Activated naive CD8-positive, alpha-beta T cell treated with anti-CD3 and anti-CD28 coated beads, Interleukin-2, amount 10 ng/mL, durations not matched to agents 7 days and 5 days (primary cell): ENCODE measurements at regions not wholly inside any gene's neighbourhood (a gene's known extent, or its start where the extent isn't known, plus 50 kb on each side); places are given as distances from the start of the nearest gene placed in this dataset.

ENCODE experiments used
- ATAC-seq: fragments of 150-1000 bp; cut with Tn5 transposase; one replicate; pipeline ENCODE4 v1.10.0; 2021; ENCODE audit warnings: low read depth, moderate library complexity
- POLR2A ChIA-PET: fragments of 350-600 bp; sonication (Branson Sonifier 250); formaldehyde crosslinking; loops from one replicate; lab custom pipeline; 2021; ENCODE audit warnings: antibody characterized with exemption; lab: Charles Lee
- DNase-seq: peaks from one replicate; pipeline ENCODE4 v3.0.0; 2021
- H3K27ac Mint-ChIP-seq: one replicate; pipeline ENCODE4 v1.8.0; 2022; ENCODE audit warnings: mild to moderate bottlenecking, mixed read lengths
- H3K27me3 Mint-ChIP-seq: one replicate; pipeline ENCODE4 v1.8.0; 2022; ENCODE audit warnings: mild to moderate bottlenecking, moderate library complexity, mixed read lengths
- H3K36me3 Mint-ChIP-seq: one replicate; pipeline ENCODE4 v1.8.0; 2021; ENCODE audit warnings: mild to moderate bottlenecking, mixed read lengths
- H3K4me1 Mint-ChIP-seq: one replicate; pipeline ENCODE4 v1.8.0; 2021; ENCODE audit warnings: mixed read lengths
- H3K4me3 Mint-ChIP-seq: one replicate; pipeline ENCODE4 v1.8.0; 2022; ENCODE audit warnings: mild to moderate bottlenecking, moderate library complexity, mixed read lengths
- H3K9me3 Mint-ChIP-seq: one replicate; pipeline ENCODE4 v1.8.0; 2021; ENCODE audit warnings: mixed read lengths

DNA sequence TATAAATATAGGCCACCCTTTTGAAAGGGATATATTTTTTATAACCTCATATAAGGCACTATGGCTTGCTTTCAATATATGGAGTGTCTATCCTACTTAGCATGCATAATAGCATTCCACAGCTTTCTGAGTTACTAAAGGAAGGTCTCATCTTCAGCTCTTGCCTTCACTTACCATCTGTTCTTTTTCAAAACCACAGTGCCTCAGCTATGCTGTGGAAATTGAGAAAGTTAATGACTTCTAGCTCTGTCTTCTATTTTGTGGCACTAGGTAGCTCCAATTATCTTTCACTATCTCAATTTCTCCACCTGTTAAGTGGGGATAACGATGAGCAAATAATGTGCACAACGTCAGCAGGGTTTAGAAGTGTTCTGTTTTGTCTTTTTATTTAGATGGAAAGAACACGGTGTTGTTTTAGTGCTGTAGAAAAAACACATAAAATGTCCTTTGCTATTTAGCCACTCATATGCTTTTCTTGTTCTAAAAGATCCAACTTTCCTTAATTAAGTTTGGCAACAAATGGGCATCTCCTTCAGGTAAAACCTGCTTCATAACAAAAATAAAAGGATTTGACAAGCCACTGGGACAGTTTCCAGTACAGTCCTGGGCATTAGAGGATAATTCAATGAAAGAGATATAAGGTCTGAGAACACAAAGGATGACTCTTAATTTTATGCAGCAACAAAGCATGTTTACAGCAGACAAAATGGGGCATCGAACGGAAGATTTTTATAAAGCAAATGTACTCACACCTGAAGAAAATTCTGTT is 462.0 kb upstream of the SYT1 start:
- no peaks in the 10 kb centered on the region for H3K4me1 Mint-ChIP-seq
- H3K27ac Mint-ChIP-seq, result no peak overlapping the region
- no peak for ATAC-seq
- POLR2A ChIA-PET, result no interaction called here
- no peak overlapping the region for H3K4me3 Mint-ChIP-seq
- DNase-seq, result no peak
- no peaks in the 10 kb centered on the region for H3K36me3 Mint-ChIP-seq
- H3K9me3 Mint-ChIP-seq, result no peaks in the 10 kb centered on the region
- no peaks in the 10 kb centered on the region for H3K27me3 Mint-ChIP-seq

DNA sequence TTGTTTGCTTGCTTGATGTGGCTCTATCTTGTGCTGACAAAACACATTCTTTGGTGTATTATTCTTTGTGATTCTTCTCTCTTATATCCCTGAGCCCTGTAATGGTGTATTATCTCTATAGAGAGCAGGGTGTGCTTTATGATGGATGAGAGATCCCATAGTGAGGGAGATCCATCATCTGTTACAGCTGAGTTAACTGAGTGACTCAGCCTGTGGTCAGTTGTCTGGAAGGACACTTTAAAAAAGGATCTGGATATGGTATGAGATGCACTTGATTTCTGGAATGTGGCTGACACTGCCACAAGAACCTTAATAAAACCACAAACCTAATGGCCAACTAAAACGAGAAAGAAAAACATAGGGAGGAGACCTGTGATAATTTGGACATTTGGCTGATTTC is 461.4 kb upstream of the SYT1 start:
- Mint-ChIP-seq H3K27me3 (no peaks in the 10 kb centered on the region), H3K36me3 (no peaks in the 10 kb centered on the region), H3K4me1 (no peaks in the 10 kb centered on the region), H3K4me3 (no peak overlapping the region), H3K9me3 (no peaks in the 10 kb centered on the region), H3K27ac (no peak overlapping the region)
- ATAC-seq, result no peak
- POLR2A ChIA-PET, result no interaction called here
- no peak for DNase-seq

DNA sequence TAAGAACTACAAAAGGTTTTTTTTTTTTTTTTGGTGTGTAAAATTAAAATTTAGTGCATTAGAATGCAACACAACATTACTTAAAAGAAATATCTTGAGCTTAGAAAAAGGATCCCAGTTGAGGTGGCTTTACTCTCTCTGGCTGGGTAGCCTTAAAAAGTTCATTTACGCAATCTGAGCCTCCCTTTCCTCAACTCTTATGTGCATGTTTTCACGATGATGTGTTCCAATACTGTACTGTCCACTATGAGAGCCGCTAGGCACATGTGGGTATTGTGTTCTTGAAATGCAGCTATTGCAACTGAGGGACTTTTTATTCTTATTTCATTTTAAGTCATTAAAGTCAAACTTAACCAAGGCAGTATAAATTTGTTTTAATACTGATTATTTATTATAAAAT is 460.9 kb upstream of the SYT1 start:
- H3K9me3 Mint-ChIP-seq, result no peaks in the 10 kb centered on the region
- no peaks in the 10 kb centered on the region for H3K36me3 Mint-ChIP-seq
- no peak overlapping the region for H3K4me3 Mint-ChIP-seq
- no peak for DNase-seq
- H3K4me1 Mint-ChIP-seq, result no peaks in the 10 kb centered on the region
- no peak overlapping the region for H3K27ac Mint-ChIP-seq
- H3K27me3 Mint-ChIP-seq, result no peaks in the 10 kb centered on the region
- no peak for ATAC-seq
- POLR2A ChIA-PET, result no interaction called here

DNA sequence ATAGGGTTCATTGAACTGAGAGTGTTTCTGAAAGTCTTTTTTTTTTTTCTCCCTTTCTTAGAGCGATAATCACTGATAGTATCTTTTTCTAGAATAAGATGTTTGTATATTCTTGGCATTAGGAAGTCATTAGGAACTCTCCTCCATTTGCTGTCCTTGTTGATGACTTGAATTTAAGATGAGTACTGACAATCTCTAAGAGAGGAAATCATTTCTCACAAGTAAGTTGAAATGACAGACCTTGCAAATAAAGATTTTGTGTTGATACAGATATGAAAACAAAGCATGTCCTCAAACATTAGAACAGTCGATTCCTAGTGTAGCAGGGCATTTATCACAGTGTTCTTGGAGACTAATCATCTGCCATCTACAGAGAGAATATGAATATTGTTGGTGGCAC is 458.4 kb upstream of the SYT1 start:
- H3K27ac Mint-ChIP-seq, result no peak overlapping the region
- H3K9me3 Mint-ChIP-seq, result no peaks in the 10 kb centered on the region
- no peaks in the 10 kb centered on the region for H3K27me3 Mint-ChIP-seq
- no peaks in the 10 kb centered on the region for H3K4me1 Mint-ChIP-seq
- no peak for ATAC-seq
- H3K4me3 Mint-ChIP-seq, result no peak overlapping the region
- no peak for DNase-seq
- POLR2A ChIA-PET, result no interaction called here
- H3K36me3 Mint-ChIP-seq, result no peaks in the 10 kb centered on the region

DNA sequence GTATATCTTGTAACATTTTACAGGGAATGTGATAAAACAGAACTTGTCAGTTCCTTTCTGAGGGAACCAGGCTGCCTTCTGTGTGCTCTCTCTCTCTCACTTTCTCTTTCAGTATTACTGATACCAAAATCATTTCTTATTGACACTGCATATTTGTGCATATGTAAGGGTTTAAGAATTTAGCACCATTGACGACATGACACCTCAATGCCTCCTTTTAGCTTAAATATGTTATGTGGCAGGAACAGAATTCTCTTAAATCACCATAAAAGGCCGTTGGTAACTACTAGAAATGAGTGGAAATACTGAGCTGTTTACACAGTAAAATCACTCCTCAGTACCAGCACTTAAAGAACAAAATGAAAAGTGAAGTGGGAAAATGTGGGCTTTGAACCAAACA is 457.7 kb upstream of the SYT1 start:
- POLR2A ChIA-PET, result no interaction called here
- Mint-ChIP-seq H3K9me3 (no peaks in the 10 kb centered on the region), H3K4me3 (no peak overlapping the region), H3K36me3 (no peaks in the 10 kb centered on the region), H3K27me3 (no peaks in the 10 kb centered on the region), H3K27ac (no peak overlapping the region), H3K4me1 (no peaks in the 10 kb centered on the region)
- DNase-seq, result no peak
- ATAC-seq, result no peak

DNA sequence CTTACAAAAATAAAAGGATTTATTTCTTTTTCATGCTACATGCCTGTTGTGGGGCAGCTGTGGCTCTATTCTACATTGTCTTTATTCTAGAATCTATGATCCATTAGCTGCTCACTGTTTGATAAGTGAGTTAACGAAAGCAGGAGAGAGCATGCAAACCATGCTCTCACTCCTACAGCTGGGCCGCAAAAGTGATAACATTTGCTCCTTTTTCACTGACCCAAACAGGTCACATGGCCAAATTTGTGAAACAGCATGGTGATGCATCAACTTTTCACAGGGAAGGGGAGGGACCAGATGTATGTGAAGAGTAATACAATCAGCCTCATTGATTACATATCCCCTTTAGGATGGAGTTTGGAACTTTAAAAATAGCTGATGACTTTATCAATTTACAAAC is 456.9 kb upstream of the SYT1 start:
- Mint-ChIP-seq H3K4me3 (no peak overlapping the region), H3K36me3 (no peaks in the 10 kb centered on the region), H3K27me3 (no peaks in the 10 kb centered on the region), H3K9me3 (no peaks in the 10 kb centered on the region), H3K27ac (no peak overlapping the region), H3K4me1 (no peaks in the 10 kb centered on the region)
- no peak for ATAC-seq
- no peak for DNase-seq
- POLR2A ChIA-PET, result no interaction called here

DNA sequence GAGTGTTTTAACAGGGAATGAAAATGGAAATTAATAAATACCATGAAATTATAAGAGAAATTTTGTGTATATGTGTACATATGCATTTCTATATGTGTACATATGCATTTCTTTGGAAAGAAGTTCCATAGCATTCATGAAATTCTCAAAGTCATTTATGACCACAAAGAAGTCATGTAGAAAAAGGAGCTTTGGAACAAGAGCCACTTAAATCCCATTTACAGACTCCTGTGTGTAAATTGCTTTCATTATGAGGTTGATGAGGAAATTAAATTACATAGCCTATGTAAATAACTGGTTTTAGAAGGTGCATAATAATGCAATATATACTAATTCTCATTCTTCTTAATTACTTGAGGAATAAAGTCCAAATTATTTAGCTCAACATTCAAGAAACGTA is 450.5 kb upstream of the SYT1 start:
- POLR2A ChIA-PET, result no interaction called here

DNA sequence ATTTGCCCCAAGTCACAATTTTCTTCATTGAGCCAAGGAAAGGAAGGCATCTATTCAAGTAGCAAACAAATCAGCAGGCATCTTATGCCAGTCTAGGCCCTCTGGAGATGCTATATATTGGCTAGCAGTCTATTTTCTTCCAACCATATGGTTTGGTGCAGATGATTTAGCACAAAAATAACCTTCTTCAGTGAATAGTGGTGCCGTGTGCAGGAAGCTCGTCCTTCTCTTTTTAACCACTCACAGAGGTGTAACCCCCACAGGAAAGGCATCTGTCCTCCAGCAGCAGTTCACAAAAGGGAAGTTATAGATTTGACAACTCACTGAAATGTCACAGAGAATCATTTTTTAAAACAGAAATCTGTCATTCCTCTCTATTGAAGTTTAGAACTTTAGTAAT is 445.7 kb upstream of the SYT1 start:
- Mint-ChIP-seq H3K9me3 (no peaks in the 10 kb centered on the region), H3K27ac (no peak overlapping the region), H3K36me3 (no peaks in the 10 kb centered on the region), H3K4me1 (no peaks in the 10 kb centered on the region), H3K4me3 (no peak overlapping the region), H3K27me3 (no peaks in the 10 kb centered on the region)
- POLR2A ChIA-PET, result no interaction called here
- DNase-seq (no peak), ATAC-seq (no peak)

More for the DNA sequence above, 450.5 kb upstream of the SYT1 start:
- H3K9me3 Mint-ChIP-seq, result no peaks in the 10 kb centered on the region
- H3K4me1 Mint-ChIP-seq, result no peaks in the 10 kb centered on the region
- DNase-seq (no peak), ATAC-seq (no peak)
- no peaks in the 10 kb centered on the region for H3K27me3 Mint-ChIP-seq
- H3K4me3 Mint-ChIP-seq, result no peak overlapping the region
- no peaks in the 10 kb centered on the region for H3K36me3 Mint-ChIP-seq
- no peak overlapping the region for H3K27ac Mint-ChIP-seq

DNA sequence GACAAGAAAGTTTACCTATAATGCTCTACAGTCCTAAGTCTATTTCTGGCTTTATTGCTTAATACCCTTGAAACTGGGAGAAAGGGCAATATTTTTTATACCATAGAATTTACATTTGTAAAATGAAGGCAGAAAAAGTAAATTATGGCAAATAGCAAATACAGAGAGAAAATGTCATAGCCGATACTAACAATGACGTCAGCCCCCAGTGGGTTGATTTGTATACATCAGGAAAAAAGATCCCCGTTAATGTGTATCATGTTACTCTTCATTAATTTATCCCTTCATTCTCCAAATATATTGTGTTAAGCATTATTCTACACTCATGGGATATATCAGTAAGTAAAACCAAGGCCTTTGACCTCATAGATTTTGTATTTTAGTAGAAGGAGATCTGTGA is 445.1 kb upstream of the SYT1 start:
- POLR2A ChIA-PET, result no interaction called here
- Mint-ChIP-seq H3K4me1 (no peaks in the 10 kb centered on the region), H3K36me3 (no peaks in the 10 kb centered on the region), H3K9me3 (no peaks in the 10 kb centered on the region), H3K27ac (no peak overlapping the region), H3K4me3 (no peak overlapping the region), H3K27me3 (no peaks in the 10 kb centered on the region)
- no peak for DNase-seq
- ATAC-seq, result no peak

DNA sequence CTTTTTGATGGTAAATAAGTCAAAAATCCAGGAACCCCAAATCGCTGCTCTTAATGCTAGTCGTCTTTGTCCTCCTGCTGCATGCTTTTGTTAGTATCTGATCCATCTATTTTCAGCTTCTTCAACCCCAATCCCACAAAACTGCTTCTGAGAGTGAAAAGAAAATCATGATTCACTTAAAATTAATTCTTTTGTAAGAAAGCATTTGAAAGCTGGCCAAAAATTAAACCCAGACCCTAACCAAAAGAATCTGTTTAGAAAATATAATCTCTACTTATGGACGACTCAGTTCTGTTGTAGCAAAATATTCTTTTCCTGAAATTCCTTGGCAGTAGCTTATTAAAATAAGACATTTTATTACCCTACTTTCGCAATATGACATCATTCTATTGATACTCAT is 443.6 kb upstream of the SYT1 start:
- no peaks in the 10 kb centered on the region for H3K36me3 Mint-ChIP-seq
- H3K27ac Mint-ChIP-seq, result no peak overlapping the region
- no peaks in the 10 kb centered on the region for H3K27me3 Mint-ChIP-seq
- no peaks in the 10 kb centered on the region for H3K9me3 Mint-ChIP-seq
- H3K4me1 Mint-ChIP-seq, result no peaks in the 10 kb centered on the region
- no peak for DNase-seq
- no peak overlapping the region for H3K4me3 Mint-ChIP-seq
- no peak for ATAC-seq
- POLR2A ChIA-PET, result interaction anchor here (0.6 kb wide), 1 partner anchor 715 kb away, joined by 3 read pairs; no protein-coding TSS in a partner anchor

DNA sequence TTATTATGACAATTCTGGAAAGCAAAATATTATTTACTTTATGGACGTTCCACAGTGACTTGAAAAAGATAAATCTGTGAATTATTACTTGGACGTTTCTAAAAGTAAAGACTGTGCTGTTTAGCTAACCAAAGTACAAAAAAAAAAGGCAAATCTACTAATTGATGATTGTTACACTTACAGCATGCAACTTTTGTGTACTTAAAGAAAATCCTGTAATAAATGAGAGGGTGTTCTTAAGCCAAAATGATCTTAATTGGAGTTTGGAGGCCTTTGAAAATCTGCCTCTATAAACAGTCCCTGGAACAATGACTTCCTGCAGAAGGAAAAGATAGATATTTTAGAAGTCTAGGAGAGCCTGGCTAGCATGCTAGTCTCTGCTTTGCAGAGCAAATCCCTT is 434.0 kb upstream of the SYT1 start:
- no peak overlapping the region for H3K27ac Mint-ChIP-seq
- peaks cover 2% of the 10 kb centered on the region for H3K9me3 Mint-ChIP-seq
- H3K4me3 Mint-ChIP-seq, result no peak overlapping the region
- ATAC-seq (no peak), DNase-seq (no peak)
- POLR2A ChIA-PET, result no interaction called here
- H3K4me1 Mint-ChIP-seq, result no peaks in the 10 kb centered on the region
- H3K36me3 Mint-ChIP-seq, result no peaks in the 10 kb centered on the region
- H3K27me3 Mint-ChIP-seq, result no peaks in the 10 kb centered on the region

DNA sequence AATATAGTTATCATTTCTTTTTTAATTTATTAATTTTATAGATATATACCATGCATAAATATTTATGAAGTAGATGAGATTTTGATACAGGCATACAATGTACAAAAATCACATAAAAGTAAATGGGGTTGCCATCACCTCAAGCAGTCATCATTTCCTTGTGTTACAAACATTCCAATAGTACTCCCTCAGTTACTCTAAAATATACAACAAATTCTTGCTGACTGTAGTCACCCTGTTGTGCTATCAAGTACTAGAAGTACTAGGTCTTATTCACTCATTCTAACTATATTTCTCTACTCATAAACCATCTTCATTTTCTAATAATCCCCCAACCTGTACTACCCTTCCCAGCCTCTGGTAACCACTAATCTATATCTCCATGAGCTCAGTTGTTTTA is 432.6 kb upstream of the SYT1 start:
- DNase-seq (no peak), ATAC-seq (no peak)
- Mint-ChIP-seq H3K4me1 (no peaks in the 10 kb centered on the region), H3K36me3 (no peaks in the 10 kb centered on the region), H3K4me3 (no peak overlapping the region), H3K27me3 (no peaks in the 10 kb centered on the region), H3K9me3 (peaks cover 2% of the 10 kb centered on the region), H3K27ac (no peak overlapping the region)
- POLR2A ChIA-PET, result no interaction called here

DNA sequence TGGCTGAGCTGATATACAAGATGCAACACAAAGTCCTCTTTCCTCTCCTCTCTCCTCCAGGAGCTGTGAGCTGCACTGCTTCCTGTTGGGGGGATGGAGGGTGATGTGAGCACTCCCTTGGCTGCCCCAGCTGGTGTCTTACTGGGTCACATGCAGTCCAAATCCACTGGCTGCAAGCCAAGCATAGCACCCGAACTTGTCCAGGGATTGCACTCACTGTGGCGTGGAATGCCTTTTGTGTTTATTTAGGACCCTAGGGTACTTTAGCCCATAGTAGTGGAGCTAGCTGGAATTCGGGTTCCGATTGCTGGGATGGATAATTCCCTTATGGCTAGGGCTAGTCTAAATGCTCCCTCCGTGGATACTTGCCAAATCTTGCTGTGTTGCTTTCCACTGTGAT is 424.9 kb upstream of the SYT1 start:
- H3K9me3 Mint-ChIP-seq, result peaks cover 4% of the 10 kb centered on the region
- H3K27ac Mint-ChIP-seq, result no peak overlapping the region
- no peaks in the 10 kb centered on the region for H3K27me3 Mint-ChIP-seq

DNA sequence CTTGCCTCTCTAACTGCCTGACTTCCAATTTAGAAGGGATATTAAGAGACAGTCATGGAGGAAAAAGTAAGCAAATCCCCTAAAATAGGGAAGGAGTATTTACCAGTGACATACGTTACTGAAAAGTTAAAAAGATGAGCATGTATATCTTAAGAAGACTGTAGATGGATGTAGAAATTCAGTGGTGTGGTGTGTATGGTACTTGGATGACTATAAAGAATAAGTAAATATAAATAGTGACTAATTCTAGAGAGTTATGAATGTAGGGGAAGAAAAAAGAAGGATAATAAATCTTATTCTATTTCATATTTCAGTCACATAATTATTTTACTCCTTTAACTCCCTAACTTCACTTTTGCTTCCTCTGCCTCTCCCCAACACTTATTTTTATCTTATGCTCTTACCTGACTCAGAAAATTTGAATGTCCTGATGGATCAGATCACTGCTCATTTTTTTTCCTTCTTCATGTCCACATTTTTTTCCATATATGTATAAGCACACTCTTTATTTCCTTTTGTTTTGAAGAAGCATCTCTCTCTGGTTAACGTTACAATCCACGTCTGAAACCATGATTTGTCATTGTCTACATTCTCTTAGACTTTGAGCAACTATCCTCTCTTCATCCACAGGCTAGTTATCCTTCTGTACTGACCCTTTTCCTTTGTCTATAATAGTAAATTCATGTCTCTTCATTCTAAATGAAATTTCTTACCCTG is 422.7 kb upstream of the SYT1 start:
- H3K27me3 Mint-ChIP-seq, result no peaks in the 10 kb centered on the region
- ATAC-seq (no peak), DNase-seq (no peak)
- POLR2A ChIA-PET, result no interaction called here
- no peak overlapping the region for H3K27ac Mint-ChIP-seq
- no peaks in the 10 kb centered on the region for H3K4me1 Mint-ChIP-seq
- peaks cover 4% of the 10 kb centered on the region for H3K9me3 Mint-ChIP-seq
- H3K36me3 Mint-ChIP-seq, result no peaks in the 10 kb centered on the region
- H3K4me3 Mint-ChIP-seq, result no peak overlapping the region

More for the DNA sequence above, 424.9 kb upstream of the SYT1 start:
- no peak for ATAC-seq
- POLR2A ChIA-PET, result no interaction called here
- no peak for DNase-seq
- H3K4me1 Mint-ChIP-seq, result no peaks in the 10 kb centered on the region
- no peak overlapping the region for H3K4me3 Mint-ChIP-seq
- no peaks in the 10 kb centered on the region for H3K36me3 Mint-ChIP-seq
